GM18909 (cell line): ENCODE measurements at regions not wholly inside any gene's neighbourhood (a gene's known extent, or its start where the extent isn't known, plus 50 kb on each side); places are given as distances from the start of the nearest gene placed in this dataset.
"Not testable (repeated sequence)": the region's sequence is repeated elsewhere in the genome, so short reads cannot be mapped to it uniquely, and the experiment has no call there.

ENCODE experiments used
- ATAC-seq: cut with Tn5 transposase; IDR thresholded peaks from one replicate; pipeline ENCODE4 v1.9.1; 2021; ENCODE audit warnings: mild to moderate bottlenecking; ENCODE audit not compliant: unreplicated experiment, poor library complexity

- no peak for ATAC-seq
These were observed 152.6 kb upstream of the EPHA4 start for GRCh38 chr2:221724631-221725203.

- ATAC-seq: not testable (repeated sequence)
These were observed 152.0 kb upstream of the EPHA4 start for GRCh38 chr2:221724117-221724516.

- ATAC-seq: no peak
These were observed 144.6 kb upstream of the EPHA4 start for GRCh38 chr2:221716426-221717303.

GRCh38 chr2:221715523-221716247 is 143.6 kb upstream of the EPHA4 start:
- no peak for ATAC-seq

- ATAC-seq: no peak
These were observed 138.6 kb upstream of the EPHA4 start for GRCh38 chr2:221710744-221711143.

- ATAC-seq: no peak
These were observed 136.8 kb upstream of the EPHA4 start for GRCh38 chr2:221708902-221709301.

- no peak for ATAC-seq
These were observed 133.2 kb upstream of the EPHA4 start for GRCh38 chr2:221705185-221705877.

- ATAC-seq: no peak
These were observed 132.3 kb upstream of the EPHA4 start for GRCh38 chr2:221704442-221704841.

GRCh38 chr2:221693365-221693764 is 121.3 kb upstream of the EPHA4 start:
- ATAC-seq: no peak

GRCh38 chr2:221691571-221691970 is 119.5 kb upstream of the EPHA4 start:
- ATAC-seq: no peak

GRCh38 chr2:221689140-221689539 is 117.0 kb upstream of the EPHA4 start:
- ATAC-seq: no peak

- ATAC-seq: no peak
These were observed 108.4 kb upstream of the EPHA4 start for GRCh38 chr2:221680548-221680947.

GRCh38 chr2:221677688-221678087 is 105.6 kb upstream of the EPHA4 start:
- no peak for ATAC-seq

- ATAC-seq: no peak
These were observed 104.6 kb upstream of the EPHA4 start for GRCh38 chr2:221676566-221677172.

- ATAC-seq: no peak
These were observed 103.3 kb upstream of the EPHA4 start for GRCh38 chr2:221675201-221675908.

GRCh38 chr2:221674446-221674845 is 102.3 kb upstream of the EPHA4 start:
- no peak for ATAC-seq

GRCh38 chr2:221673248-221673647 is 101.1 kb upstream of the EPHA4 start:
- ATAC-seq: no peak

GRCh38 chr2:221671515-221671914 is 99.4 kb upstream of the EPHA4 start:
- no peak for ATAC-seq

- no peak for ATAC-seq
These were observed 90.7 kb upstream of the EPHA4 start for GRCh38 chr2:221662689-221663391.
